SJCRH30 (cell line): ENCODE measurements at regions not wholly inside any gene's neighbourhood (a gene's known extent, or its start where the extent isn't known, plus 50 kb on each side); places are given as distances from the start of the nearest gene placed in this dataset.
A peak's percentile ranks its signal among the peaks of the same experiment; 100 is the strongest.
"Not testable (repeated sequence)": the region's sequence is repeated elsewhere in the genome, so short reads cannot be mapped to it uniquely, and the experiment has no call there.

Source experiments
- DNase-seq, 2 experiments: peaks; one replicate each; pipeline ENCODE4 v3.0.0-alpha.2; 2015 to 2020
- H3K27ac ChIP-seq: fragments of 250-450 bp; sonication (Bioruptor Pico); 2 replicates; pipeline ENCODE4 v1.5.1; 2020; ENCODE audit warnings: mild to moderate bottlenecking, moderate library complexity
- H3K27me3 ChIP-seq: fragments of 250-450 bp; sonication (Bioruptor Pico); 2 replicates; pipeline ENCODE4 v1.5.1; 2020; ENCODE audit warnings: mild to moderate bottlenecking, moderate library complexity
- H3K36me3 ChIP-seq: fragments of 250-450 bp; sonication (Bioruptor Pico); 2 replicates; pipeline ENCODE4 v1.5.1; 2020; ENCODE audit warnings: mild to moderate bottlenecking, moderate library complexity
- H3K4me1 ChIP-seq: fragments of 250-450 bp; sonication (Bioruptor Pico); 2 replicates; pipeline ENCODE4 v1.5.1; 2020; ENCODE audit warnings: mild to moderate bottlenecking, moderate library complexity
- H3K4me3 ChIP-seq: fragments of 250-450 bp; sonication (Bioruptor Pico); 2 replicates; pipeline ENCODE4 v1.5.1; 2020; ENCODE audit warnings: mild to moderate bottlenecking, moderate library complexity
- H3K9me3 ChIP-seq: fragments of 250-450 bp; sonication (Bioruptor Pico); replicated peaks from 2 replicates; pipeline ENCODE4 v1.5.1; 2020; ENCODE audit warnings: mild to moderate bottlenecking, moderate library complexity

DNA sequence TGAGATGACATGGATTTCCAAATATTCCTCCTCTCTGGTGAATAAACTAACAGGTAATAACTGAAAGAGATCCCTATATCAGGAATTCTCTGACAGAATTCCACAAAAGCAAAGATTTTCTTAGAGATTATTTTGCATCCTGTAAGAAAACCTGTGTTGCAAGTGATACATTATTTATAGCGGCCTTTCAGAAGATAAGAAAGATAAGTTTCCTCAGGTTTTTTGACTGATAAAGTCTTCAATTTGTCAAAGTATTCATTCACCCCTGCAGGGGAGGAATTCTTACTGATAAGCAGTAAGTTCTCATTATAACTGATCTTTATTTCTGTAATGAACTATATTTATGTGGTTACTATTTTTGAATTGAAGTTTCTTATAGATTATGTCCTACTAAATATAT, 554.0 kb downstream of the ARL4A start:
- Histone ChIP-seq H3K27ac (no peak overlapping the region), H3K27me3 (no peaks in the 10 kb centered on the region), H3K36me3 (no peaks in the 10 kb centered on the region)

GRCh38 chr7:13257661-13258060, 570.2 kb downstream of the ARL4A start:
- Histone ChIP-seq H3K27me3 (no peaks in the 10 kb centered on the region), H3K36me3 (no peaks in the 10 kb centered on the region; the same call in 1 of the 2 replicates), H3K4me1 (no peaks in the 10 kb centered on the region), H3K9me3 (no peaks in the 10 kb centered on the region), H3K4me3 (no peak overlapping the region), H3K27ac (no peak overlapping the region)
- no peak for DNase-seq

More for the DNA sequence above, 554.0 kb downstream of the ARL4A start:
- Histone ChIP-seq H3K4me1 (no peaks in the 10 kb centered on the region), H3K4me3 (no peak overlapping the region), H3K9me3 (no peaks in the 10 kb centered on the region)
- DNase-seq: no peak

DNA sequence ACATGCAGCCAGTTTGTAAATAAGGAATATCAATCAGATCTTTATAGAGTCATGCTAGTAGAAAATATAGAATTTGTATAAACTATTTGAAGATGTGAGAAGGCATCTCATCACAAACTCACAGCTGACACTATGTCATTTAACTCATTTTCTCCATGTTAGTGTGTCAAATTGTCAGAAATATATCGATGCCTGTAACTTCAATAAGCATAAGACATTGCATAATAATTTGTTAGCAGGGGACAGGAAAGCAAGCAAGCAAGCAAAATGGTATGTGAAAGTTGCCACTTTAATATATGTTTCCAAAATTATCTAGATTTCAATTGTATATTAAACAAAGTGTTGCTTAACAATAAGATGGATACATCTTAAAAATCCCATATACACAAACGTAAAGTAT, 571.0 kb downstream of the ARL4A start:
- no peak for DNase-seq
- H3K36me3 ChIP-seq: no peaks in the 10 kb centered on the region; the same call in 1 of the 2 replicates

DNA sequence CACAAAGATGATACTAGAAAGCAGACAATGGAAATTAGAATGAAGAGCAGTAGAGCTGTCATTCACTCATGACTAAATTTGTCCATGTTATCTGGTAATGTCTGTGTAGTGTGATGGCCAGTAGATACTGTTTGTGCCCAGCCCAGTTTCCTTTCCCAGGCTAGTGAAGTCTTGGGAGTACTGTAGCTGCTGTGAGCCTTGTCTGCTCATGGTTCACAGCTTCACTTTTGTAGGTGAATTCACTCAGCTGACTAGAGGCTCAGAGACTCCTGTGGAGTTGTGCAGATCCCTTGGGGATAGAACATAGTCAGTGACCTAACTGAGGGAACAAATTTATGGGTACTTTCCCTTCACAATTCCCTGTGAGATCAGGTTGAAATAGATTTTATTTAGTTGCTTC, 572.5 kb downstream of the ARL4A start:
- no peak for DNase-seq
- no peaks in the 10 kb centered on the region for H3K27me3 ChIP-seq
- H3K36me3 ChIP-seq: no peaks in the 10 kb centered on the region; the same call in 1 of the 2 replicates

More for the DNA sequence above, 571.0 kb downstream of the ARL4A start:
- Histone ChIP-seq H3K4me1 (no peaks in the 10 kb centered on the region), H3K27me3 (no peaks in the 10 kb centered on the region), H3K27ac (no peak overlapping the region), H3K9me3 (no peaks in the 10 kb centered on the region), H3K4me3 (no peak overlapping the region)

GRCh38 chr7:13262929-13263530, 575.6 kb downstream of the ARL4A start:
- no peak overlapping the region for H3K4me3 ChIP-seq
- no peaks in the 10 kb centered on the region for H3K36me3 ChIP-seq
- no peak overlapping the region for H3K27ac ChIP-seq
- H3K27me3 ChIP-seq: no peaks in the 10 kb centered on the region
- DNase-seq: peak in 1 of 2 experiments; percentile 54
- no peaks in the 10 kb centered on the region for H3K9me3 ChIP-seq
- H3K4me1 ChIP-seq: no peaks in the 10 kb centered on the region

More for the DNA sequence above, 572.5 kb downstream of the ARL4A start:
- Histone ChIP-seq H3K4me1 (no peaks in the 10 kb centered on the region), H3K27ac (no peak overlapping the region), H3K9me3 (no peaks in the 10 kb centered on the region), H3K4me3 (no peak overlapping the region)

GRCh38 chr7:13265271-13265670, 577.8 kb downstream of the ARL4A start:
- H3K4me1 ChIP-seq: no peaks in the 10 kb centered on the region
- no peak overlapping the region for H3K4me3 ChIP-seq
- H3K36me3 ChIP-seq: no peaks in the 10 kb centered on the region
- DNase-seq: no peak
- no peak overlapping the region for H3K27ac ChIP-seq
- no peaks in the 10 kb centered on the region for H3K9me3 ChIP-seq
- H3K27me3 ChIP-seq: no peaks in the 10 kb centered on the region

DNA sequence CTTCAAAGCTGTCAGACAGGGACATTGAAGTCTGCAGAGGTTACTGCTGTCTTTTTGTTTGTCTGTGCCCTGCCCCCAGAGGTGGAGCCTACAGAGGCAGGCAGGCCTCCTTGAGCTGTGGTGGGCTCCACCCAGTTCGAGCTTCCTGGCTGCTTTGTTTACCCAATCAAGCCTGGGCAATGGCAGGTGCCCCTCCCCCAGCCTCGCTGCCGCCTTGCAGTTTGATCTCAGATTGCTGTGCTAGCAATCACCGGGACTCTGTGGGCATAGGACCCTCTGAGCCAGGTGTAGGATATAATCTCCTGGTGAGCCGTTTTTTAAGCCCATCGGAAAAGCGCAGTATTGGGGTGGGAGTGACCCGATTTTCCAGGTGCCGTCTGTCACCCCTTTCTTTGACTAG, 586.8 kb downstream of the ARL4A start:
- H3K9me3 ChIP-seq, DNase-seq: not testable (repeated sequence)

GRCh38 chr7:13276977-13277376, 589.5 kb downstream of the ARL4A start:
- no peak for DNase-seq
- no peaks in the 10 kb centered on the region for H3K27me3 ChIP-seq

More for the DNA sequence above, 586.8 kb downstream of the ARL4A start:
- not testable (repeated sequence) for H3K36me3 ChIP-seq, H3K4me3 ChIP-seq, H3K27ac ChIP-seq, H3K27me3 ChIP-seq, H3K4me1 ChIP-seq

GRCh38 chr7:13278020-13278419, 590.6 kb downstream of the ARL4A start:
- Histone ChIP-seq H3K27ac (no peak overlapping the region), H3K27me3 (no peaks in the 10 kb centered on the region), H3K36me3 (no peaks in the 10 kb centered on the region), H3K4me1 (peaks cover 3% of the 10 kb centered on the region), H3K4me3 (no peak overlapping the region), H3K9me3 (no peaks in the 10 kb centered on the region; the same call in 1 of the 2 replicates)
- no peak for DNase-seq

More at GRCh38 chr7:13276977-13277376, 589.5 kb downstream of the ARL4A start:
- Histone ChIP-seq H3K9me3 (no peaks in the 10 kb centered on the region; the same call in 1 of the 2 replicates), H3K27ac (no peak overlapping the region), H3K4me1 (peaks cover 3% of the 10 kb centered on the region), H3K4me3 (no peak overlapping the region), H3K36me3 (no peaks in the 10 kb centered on the region)

GRCh38 chr7:13279854-13280435, 592.5 kb downstream of the ARL4A start:
- Histone ChIP-seq H3K4me3 (no peak overlapping the region), H3K36me3 (no peaks in the 10 kb centered on the region), H3K27me3 (no peaks in the 10 kb centered on the region), H3K4me1 (peaks cover 3% of the 10 kb centered on the region), H3K27ac (no peak overlapping the region), H3K9me3 (no peaks in the 10 kb centered on the region)
- DNase-seq: peak in 1 of 2 experiments; percentile 64

DNA sequence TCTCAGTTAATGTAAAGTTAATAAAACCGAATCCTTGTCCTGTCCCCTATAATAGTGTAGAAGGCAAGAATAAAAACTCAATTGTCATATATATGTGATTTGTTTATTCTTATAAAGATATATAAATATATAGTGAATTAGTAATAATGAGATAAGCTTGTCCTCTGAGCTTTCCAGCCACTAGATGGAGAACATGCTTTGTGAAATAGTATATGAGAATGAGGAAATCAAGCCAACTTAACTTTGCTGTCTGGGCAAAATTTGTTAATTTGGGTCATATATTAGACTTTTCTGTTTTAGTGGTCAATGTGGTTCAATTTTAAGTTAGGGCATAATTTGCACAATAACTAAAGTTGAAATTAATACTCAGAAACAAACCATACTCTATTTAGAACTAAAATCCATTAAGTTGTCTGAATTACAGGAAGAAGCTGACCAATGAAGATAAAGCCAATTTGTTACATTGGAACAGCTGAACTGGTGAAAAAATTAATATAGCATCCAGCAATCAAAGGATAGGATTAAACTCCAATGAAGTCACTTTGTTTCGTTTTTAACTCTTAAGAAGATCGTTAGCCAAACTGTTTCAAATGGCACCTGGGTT, 595.0 kb downstream of the ARL4A start:
- Histone ChIP-seq H3K4me1 (no peaks in the 10 kb centered on the region), H3K27me3 (no peaks in the 10 kb centered on the region), H3K4me3 (no peak overlapping the region), H3K9me3 (no peaks in the 10 kb centered on the region), H3K27ac (no peak overlapping the region), H3K36me3 (no peaks in the 10 kb centered on the region)
- peak in 1 of 2 experiments; percentile 58 for DNase-seq

DNA sequence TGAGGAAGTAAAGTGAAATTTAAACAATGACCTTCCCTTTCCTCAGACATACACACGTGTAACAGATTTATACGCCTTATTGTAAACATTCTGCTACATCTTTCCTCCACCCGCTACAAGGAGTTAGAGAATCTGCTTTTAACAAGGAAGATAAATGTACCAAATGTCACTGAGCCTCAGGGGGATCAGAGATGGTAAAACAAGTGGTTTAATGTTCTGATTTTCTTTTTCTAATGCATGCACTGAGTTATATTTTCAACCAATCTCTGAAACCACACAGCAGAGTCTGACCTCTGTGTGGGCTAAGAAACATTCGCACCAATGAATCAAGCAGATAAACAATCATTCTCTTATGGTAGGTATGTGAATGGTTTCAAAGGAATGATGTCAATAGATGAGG, 599.5 kb downstream of the ARL4A start:
- Histone ChIP-seq H3K36me3 (no peaks in the 10 kb centered on the region), H3K9me3 (no peaks in the 10 kb centered on the region), H3K4me3 (no peak overlapping the region), H3K27me3 (no peaks in the 10 kb centered on the region), H3K4me1 (no peaks in the 10 kb centered on the region), H3K27ac (no peak overlapping the region)
- DNase-seq: no peak

GRCh38 chr7:13288516-13288915, 601.1 kb downstream of the ARL4A start:
- H3K9me3 ChIP-seq: no peaks in the 10 kb centered on the region
- no peaks in the 10 kb centered on the region for H3K27me3 ChIP-seq
- H3K36me3 ChIP-seq: no peaks in the 10 kb centered on the region
- DNase-seq: no peak
- H3K4me1 ChIP-seq: no peaks in the 10 kb centered on the region
- H3K27ac ChIP-seq: no peak overlapping the region
- no peak overlapping the region for H3K4me3 ChIP-seq

DNA sequence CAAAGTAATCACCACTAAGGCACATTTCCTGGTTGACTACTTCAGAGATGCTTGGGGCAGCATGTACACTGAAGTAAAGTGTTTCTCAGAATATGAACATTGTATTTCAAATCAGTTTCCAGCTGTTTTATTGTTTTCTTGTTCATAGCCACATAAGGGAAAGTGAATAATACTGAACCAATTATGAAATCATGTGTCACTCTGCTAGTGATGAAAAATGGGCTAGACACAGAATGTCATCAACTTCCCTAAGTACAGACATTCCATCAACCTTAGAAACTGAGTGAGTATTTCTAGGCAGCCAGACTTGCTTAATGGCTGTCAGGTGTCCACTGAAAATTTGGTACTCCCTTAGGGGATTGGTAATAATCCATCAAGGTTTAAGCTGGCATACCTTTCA, 603.5 kb downstream of the ARL4A start:
- no peak for DNase-seq

GRCh38 chr7:13293264-13294002, 606.0 kb downstream of the ARL4A start:
- H3K27me3 ChIP-seq: no peaks in the 10 kb centered on the region
- no peaks in the 10 kb centered on the region for H3K36me3 ChIP-seq
- H3K4me3 ChIP-seq: no peak overlapping the region
- H3K27ac ChIP-seq: no peak overlapping the region
- no peaks in the 10 kb centered on the region for H3K9me3 ChIP-seq
- DNase-seq: peak in 1 of 2 experiments; percentile 27
- no peaks in the 10 kb centered on the region for H3K4me1 ChIP-seq

More for the DNA sequence above, 603.5 kb downstream of the ARL4A start:
- Histone ChIP-seq H3K4me3 (no peak overlapping the region), H3K36me3 (no peaks in the 10 kb centered on the region), H3K27me3 (no peaks in the 10 kb centered on the region), H3K9me3 (no peaks in the 10 kb centered on the region), H3K4me1 (no peaks in the 10 kb centered on the region), H3K27ac (no peak overlapping the region)
